ENCODE measurements at regions not wholly inside any gene's neighbourhood (a gene's known extent, or its start where the extent isn't known, plus 50 kb on each side); places are given as distances from the start of the nearest gene placed in this dataset.

DNA sequence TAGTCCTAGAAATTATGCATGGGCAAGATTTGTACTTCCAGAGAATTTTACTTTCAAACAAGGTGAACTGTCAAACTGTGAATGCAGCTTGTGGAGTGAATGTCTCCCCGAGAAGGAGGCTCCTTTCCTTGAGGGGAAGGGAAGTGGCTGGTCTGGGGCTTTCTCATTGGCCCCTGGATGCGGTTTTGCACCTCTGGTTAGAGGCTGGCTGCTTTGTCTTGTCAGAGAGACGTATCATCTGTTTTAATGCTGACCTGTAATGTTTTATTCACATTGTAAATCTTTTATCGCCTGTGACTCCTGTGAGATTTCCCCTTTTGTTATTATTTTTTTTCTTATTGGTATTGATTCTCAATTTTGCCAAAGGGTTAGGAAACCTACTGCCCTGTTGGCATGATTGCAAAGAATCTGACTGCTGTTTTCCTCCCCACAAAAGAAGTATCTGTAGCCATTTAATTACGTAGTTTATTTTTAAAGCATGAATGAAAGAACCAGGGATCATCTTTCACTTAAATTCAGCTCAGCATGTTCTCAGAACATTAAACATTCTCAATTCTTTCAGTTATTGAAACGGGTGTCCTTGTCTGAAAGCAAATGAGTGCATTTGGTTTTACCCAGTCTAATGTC is 238.3 kb upstream of the NFE2L3 start:
- Histone ChIP-seq H4K20me1 (ENCODE audit: insufficient read depth) (no peaks in the 10 kb centered on the region), H3K9me3 (ENCODE audit: low read length) (peaks cover 5% of the 10 kb centered on the region), H3K4me3 (ENCODE audit: low read length) (no peak overlapping the region), H3F3A (ENCODE audit: insufficient read depth, low read length, poor library complexity, severe bottlenecking) (no peaks in the 10 kb centered on the region), H3K27ac (ENCODE audit: low read length) (no peak overlapping the region), H3K9ac (ENCODE audit: low read length) (no peak overlapping the region), H3K4me2 (ENCODE audit: low read length) (no peak overlapping the region), H3K79me2 (replicated peaks; ENCODE audit: insufficient read depth, low read length) (no peaks in the 10 kb centered on the region), H3K27me3 (ENCODE audit: insufficient read depth, low read depth, low read length) (no peaks in the 10 kb centered on the region), H2AFZ (ENCODE audit: low read depth, low read length) (no peak overlapping the region), H3K36me3 (ENCODE audit: insufficient read depth, low read length) (no peaks in the 10 kb centered on the region), H3K9me2 (ENCODE audit: insufficient read depth, low read length) (no peaks in the 10 kb centered on the region)
- TF ChIP-seq SMC3 (conservative IDR thresholded peaks at IDR 0.05; ENCODE audit: poor library complexity) (no peak), TAF1 (IDR thresholded peaks at IDR 0.05; ENCODE audit: low read depth) (no peak), POLR2AphosphoS5 (IDR thresholded peaks at IDR 0.05) (no peak), EZH2 (IDR thresholded peaks at IDR 0.05; ENCODE audit: borderline replicate concordance, insufficient read depth, low read length, poor library complexity, severe bottlenecking) (no peak), MXI1 (conservative IDR thresholded peaks at IDR 0.05; ENCODE audit: poor library complexity, severe bottlenecking) (no peak), EP300 (conservative IDR thresholded peaks at IDR 0.05; ENCODE audit: poor library complexity, severe bottlenecking) (no peak), RAD21 (conservative IDR thresholded peaks at IDR 0.05) (no peak)
- TF ChIP-seq, protein P1, sequence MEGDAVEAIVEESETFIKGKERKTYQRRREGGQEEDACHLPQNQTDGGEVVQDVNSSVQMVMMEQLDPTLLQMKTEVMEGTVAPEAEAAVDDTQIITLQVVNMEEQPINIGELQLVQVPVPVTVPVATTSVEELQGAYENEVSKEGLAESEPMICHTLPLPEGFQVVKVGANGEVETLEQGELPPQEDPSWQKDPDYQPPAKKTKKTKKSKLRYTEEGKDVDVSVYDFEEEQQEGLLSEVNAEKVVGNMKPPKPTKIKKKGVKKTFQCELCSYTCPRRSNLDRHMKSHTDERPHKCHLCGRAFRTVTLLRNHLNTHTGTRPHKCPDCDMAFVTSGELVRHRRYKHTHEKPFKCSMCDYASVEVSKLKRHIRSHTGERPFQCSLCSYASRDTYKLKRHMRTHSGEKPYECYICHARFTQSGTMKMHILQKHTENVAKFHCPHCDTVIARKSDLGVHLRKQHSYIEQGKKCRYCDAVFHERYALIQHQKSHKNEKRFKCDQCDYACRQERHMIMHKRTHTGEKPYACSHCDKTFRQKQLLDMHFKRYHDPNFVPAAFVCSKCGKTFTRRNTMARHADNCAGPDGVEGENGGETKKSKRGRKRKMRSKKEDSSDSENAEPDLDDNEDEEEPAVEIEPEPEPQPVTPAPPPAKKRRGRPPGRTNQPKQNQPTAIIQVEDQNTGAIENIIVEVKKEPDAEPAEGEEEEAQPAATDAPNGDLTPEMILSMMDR (IDR thresholded peaks at IDR 0.05; ENCODE audit: poor library complexity, severe bottlenecking), result no peak

DNA sequence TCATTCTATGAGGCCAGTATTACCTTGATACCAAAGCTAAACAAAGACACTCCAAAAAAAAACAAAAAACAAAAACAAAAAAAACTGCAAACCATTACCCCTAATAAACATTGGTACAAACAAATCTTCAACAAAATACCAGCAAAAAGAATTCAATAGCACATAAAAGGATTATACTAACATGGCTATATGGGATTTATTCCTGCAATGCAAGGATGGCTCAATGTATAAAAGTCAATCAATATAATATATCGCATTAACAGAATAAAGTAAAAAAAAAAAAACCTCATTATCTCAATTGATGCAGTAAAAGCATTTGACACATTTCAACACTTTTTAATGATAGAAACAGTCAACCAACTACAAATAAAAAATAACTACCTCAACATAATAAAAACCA is 233.3 kb upstream of the NFE2L3 start:
- Histone ChIP-seq H2AFZ (ENCODE audit: low read depth, low read length) (no peak overlapping the region), H3K4me3 (ENCODE audit: low read length) (no peak overlapping the region), H3K27me3 (ENCODE audit: insufficient read depth, low read depth, low read length) (no peaks in the 10 kb centered on the region), H3K79me2 (replicated peaks; ENCODE audit: insufficient read depth, low read length) (no peaks in the 10 kb centered on the region), H4K20me1 (ENCODE audit: insufficient read depth) (no peaks in the 10 kb centered on the region), H3K36me3 (ENCODE audit: insufficient read depth, low read length) (no peaks in the 10 kb centered on the region), H3K9ac (ENCODE audit: low read length) (no peak overlapping the region), H3K27ac (ENCODE audit: low read length) (no peak overlapping the region), H3K4me2 (ENCODE audit: low read length) (no peak overlapping the region), H3K9me2 (ENCODE audit: insufficient read depth, low read length) (no peaks in the 10 kb centered on the region), H3K9me3 (ENCODE audit: low read length) (peaks cover 5% of the 10 kb centered on the region), H3F3A (ENCODE audit: insufficient read depth, low read length, poor library complexity, severe bottlenecking) (no peaks in the 10 kb centered on the region)
- no peak for TF ChIP-seq SMC3 (conservative IDR thresholded peaks at IDR 0.05; ENCODE audit: poor library complexity)
- no peak for TF ChIP-seq TAF1 (IDR thresholded peaks at IDR 0.05; ENCODE audit: low read depth)
- TF ChIP-seq RAD21 (conservative IDR thresholded peaks at IDR 0.05), result no peak

DNA sequence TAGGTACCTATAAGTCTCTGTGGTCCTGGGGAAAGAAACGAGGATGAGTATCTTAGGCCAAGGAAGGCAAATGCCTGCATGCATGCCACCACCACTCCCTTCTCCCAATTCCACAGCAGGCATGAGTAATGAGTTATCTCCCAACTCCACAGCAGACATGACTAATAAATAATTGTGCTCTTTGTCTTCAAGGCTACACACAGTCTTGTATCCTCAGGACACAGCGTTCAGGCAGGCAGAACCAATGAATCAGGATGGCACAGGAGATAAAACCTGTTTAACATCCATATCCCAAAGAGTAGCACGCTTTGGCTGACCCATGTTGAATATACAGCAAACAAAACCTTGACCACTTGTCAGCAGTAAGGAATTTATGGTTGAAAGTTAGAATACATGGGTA is 229.7 kb upstream of the NFE2L3 start:
- no peak overlapping the region for H3K9ac ChIP-seq (ENCODE audit: low read length)
- H3F3A ChIP-seq (ENCODE audit: insufficient read depth, low read length, poor library complexity, severe bottlenecking), result no peaks in the 10 kb centered on the region
- H3K4me2 ChIP-seq (ENCODE audit: low read length), result no peak overlapping the region
- H3K9me3 ChIP-seq (ENCODE audit: low read length), result peaks cover 5% of the 10 kb centered on the region
- no peak overlapping the region for H3K27ac ChIP-seq (ENCODE audit: low read length)
- H3K9me2 ChIP-seq (ENCODE audit: insufficient read depth, low read length), result no peaks in the 10 kb centered on the region
- TF ChIP-seq RAD21 (conservative IDR thresholded peaks at IDR 0.05), result no peak
- no peak for TF ChIP-seq MXI1 (conservative IDR thresholded peaks at IDR 0.05; ENCODE audit: poor library complexity, severe bottlenecking)
- no peak for TF ChIP-seq EP300 (conservative IDR thresholded peaks at IDR 0.05; ENCODE audit: poor library complexity, severe bottlenecking)
- no peak for TF ChIP-seq TAF1 (IDR thresholded peaks at IDR 0.05; ENCODE audit: low read depth)
- TF ChIP-seq SMC3 (conservative IDR thresholded peaks at IDR 0.05; ENCODE audit: poor library complexity), result no peak
- TF ChIP-seq, protein P1 (IDR thresholded peaks at IDR 0.05; ENCODE audit: poor library complexity, severe bottlenecking), result no peak
- TF ChIP-seq POLR2AphosphoS5 (IDR thresholded peaks at IDR 0.05), result no peak
- no peak for TF ChIP-seq EZH2 (IDR thresholded peaks at IDR 0.05; ENCODE audit: borderline replicate concordance, insufficient read depth, low read length, poor library complexity, severe bottlenecking)
- no peak for TF ChIP-seq REST (IDR thresholded peaks at IDR 0.05; ENCODE audit: borderline replicate concordance)
- no peak overlapping the region for H2AFZ ChIP-seq (ENCODE audit: low read depth, low read length)
- no peaks in the 10 kb centered on the region for H3K36me3 ChIP-seq (ENCODE audit: insufficient read depth, low read length)
- H3K79me2 ChIP-seq (replicated peaks; ENCODE audit: insufficient read depth, low read length), result no peaks in the 10 kb centered on the region
- no peaks in the 10 kb centered on the region for H4K20me1 ChIP-seq (ENCODE audit: insufficient read depth)
- no peak overlapping the region for H3K4me3 ChIP-seq (ENCODE audit: low read length)
- H3K27me3 ChIP-seq (ENCODE audit: insufficient read depth, low read depth, low read length), result no peaks in the 10 kb centered on the region

Data from neural cell (in vitro differentiated cells).